GM10266 (cell line): ENCODE measurements at regions not wholly inside any gene's neighbourhood (a gene's known extent, or its start where the extent isn't known, plus 50 kb on each side); places are given as distances from the start of the nearest gene placed in this dataset.
"Not testable (repeated sequence)": the region's sequence is repeated elsewhere in the genome, so short reads cannot be mapped to it uniquely, and the experiment has no call there.

ENCODE experiments used
- DNase-seq: peaks from one replicate; pipeline ENCODE4 v3.0.0; 2012; ENCODE audit errors: extremely low spot score
- TF ChIP-seq, protein P1 (sequence below): IDR thresholded peaks from 2 replicates; pipeline ENCODE4 v1.5.1; 2012; ENCODE audit warnings: mild to moderate bottlenecking, low read depth; ENCODE audit not compliant: control insufficient read depth, insufficient read depth; ENCODE audit errors: missing control alignments

- TF ChIP-seq, protein P1, sequence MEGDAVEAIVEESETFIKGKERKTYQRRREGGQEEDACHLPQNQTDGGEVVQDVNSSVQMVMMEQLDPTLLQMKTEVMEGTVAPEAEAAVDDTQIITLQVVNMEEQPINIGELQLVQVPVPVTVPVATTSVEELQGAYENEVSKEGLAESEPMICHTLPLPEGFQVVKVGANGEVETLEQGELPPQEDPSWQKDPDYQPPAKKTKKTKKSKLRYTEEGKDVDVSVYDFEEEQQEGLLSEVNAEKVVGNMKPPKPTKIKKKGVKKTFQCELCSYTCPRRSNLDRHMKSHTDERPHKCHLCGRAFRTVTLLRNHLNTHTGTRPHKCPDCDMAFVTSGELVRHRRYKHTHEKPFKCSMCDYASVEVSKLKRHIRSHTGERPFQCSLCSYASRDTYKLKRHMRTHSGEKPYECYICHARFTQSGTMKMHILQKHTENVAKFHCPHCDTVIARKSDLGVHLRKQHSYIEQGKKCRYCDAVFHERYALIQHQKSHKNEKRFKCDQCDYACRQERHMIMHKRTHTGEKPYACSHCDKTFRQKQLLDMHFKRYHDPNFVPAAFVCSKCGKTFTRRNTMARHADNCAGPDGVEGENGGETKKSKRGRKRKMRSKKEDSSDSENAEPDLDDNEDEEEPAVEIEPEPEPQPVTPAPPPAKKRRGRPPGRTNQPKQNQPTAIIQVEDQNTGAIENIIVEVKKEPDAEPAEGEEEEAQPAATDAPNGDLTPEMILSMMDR: no peak
- no peak for DNase-seq
Measured at GRCh38 chr17:13158494-13159240, 140.8 kb upstream of the ELAC2 start.

- TF ChIP-seq, protein P1: no peak
- no peak for DNase-seq
Measured at GRCh38 chr17:13157656-13158055, 139.8 kb upstream of the ELAC2 start.

- no peak for DNase-seq
- TF ChIP-seq, protein P1: no peak
Measured at GRCh38 chr17:13154930-13155329, 137.1 kb upstream of the ELAC2 start.

DNA sequence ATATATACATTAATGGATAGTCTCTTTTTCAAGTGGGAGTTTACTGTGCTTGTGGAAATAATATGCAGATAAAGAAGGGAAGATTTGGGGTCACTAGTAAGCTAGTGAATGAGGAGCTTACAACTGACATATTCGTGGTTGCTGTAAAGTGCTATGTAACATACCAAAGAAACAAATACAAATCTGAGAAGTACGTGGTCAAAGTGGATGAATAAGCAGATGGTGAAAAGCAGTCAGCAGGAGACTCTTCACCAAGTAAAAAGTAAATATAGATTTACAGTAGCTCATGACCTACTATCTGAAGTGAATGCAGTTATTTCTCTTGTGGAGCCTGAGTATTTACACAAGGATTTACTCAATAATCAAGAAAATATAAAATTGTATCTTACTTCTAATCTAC lies 136.6 kb upstream of the ELAC2 start:
- TF ChIP-seq, protein P1: no peak

DNA sequence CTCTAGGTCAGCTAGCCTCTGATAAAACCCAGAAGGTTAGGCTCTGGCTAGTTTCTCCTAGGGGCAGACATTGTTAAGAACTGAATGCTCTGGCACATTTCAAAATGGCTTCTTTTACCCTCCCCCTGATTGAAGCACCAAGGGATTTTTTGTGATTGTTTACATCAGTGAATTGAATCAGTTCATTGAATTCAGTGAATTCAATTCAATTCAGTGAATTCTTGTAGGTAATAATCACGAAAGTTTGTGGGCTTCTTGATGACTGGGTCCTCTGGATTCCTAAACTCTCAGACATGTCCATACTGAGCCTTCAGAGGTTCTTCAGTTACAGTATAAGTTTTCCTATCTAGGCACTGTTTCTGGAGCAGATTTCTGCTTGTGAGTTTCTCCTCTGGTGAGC lies 135.2 kb upstream of the ELAC2 start:
- no peak for DNase-seq
- TF ChIP-seq, protein P1: no peak

More for the DNA sequence above, 136.6 kb upstream of the ELAC2 start:
- no peak for DNase-seq

DNA sequence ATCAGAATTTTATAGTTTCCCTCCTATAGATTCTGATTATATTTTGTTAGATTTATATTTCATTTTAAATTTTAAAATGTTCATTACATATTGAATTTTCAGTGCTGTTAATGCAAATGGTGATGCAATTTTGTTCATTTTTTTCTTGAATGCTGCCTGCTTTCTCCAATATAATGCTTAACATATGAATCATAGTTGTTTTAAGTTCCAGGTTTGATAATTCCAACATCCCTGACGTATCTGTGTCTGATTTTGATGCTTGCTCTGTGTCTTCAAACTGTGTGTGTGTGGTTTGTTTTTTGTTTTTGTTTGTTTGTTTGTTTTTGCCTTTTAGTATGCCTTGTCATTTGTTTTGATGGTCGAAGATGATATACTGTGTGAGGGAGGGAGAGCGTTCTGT lies 134.7 kb upstream of the ELAC2 start:
- TF ChIP-seq, protein P1: no peak
- DNase-seq: no peak

- DNase-seq: not testable (repeated sequence)
Measured at GRCh38 chr17:13150738-13151137, 132.9 kb upstream of the ELAC2 start.

GRCh38 chr17:13143001-13143400 lies 125.2 kb upstream of the ELAC2 start:
- no peak for DNase-seq
- TF ChIP-seq, protein P1: no peak
